DOHH2 (cell line): ENCODE measurements at regions not wholly inside any gene's neighbourhood (a gene's known extent, or its start where the extent isn't known, plus 50 kb on each side); places are given as distances from the start of the nearest gene placed in this dataset.

Experiments used
- H3F3A ChIP-seq: fragments of 200-600 bp; sonication (generic), shearing (Covaris generic); 2 replicates; pipeline ENCODE4 v1.6.0; 2016; ENCODE audit warnings: antibody characterized with exemption, mild to moderate bottlenecking; ENCODE audit not compliant: control insufficient read depth, insufficient read depth
- H3K27ac ChIP-seq: fragments of 200-600 bp; sonication (generic); 2 replicates; pipeline ENCODE4 v1.5.1; 2014; ENCODE audit warnings: low read depth, mild to moderate bottlenecking, low read length, moderate library complexity
- H3K27me3 ChIP-seq: fragments of 200-600 bp; sonication (generic); 2 replicates; pipeline ENCODE4 v1.6.1; 2014; ENCODE audit warnings: mild to moderate bottlenecking, low read length, mixed read lengths; ENCODE audit not compliant: control insufficient read depth
- H3K36me3 ChIP-seq: fragments of 200-600 bp; sonication (generic); 2 replicates; pipeline ENCODE4 v1.6.1; 2014; ENCODE audit warnings: mild to moderate bottlenecking, low read length, moderate library complexity, mixed read lengths; ENCODE audit not compliant: control insufficient read depth
- H3K4me1 ChIP-seq: fragments of 200-600 bp; sonication (generic); 2 replicates; pipeline ENCODE4 v1.6.1; 2014; ENCODE audit warnings: mild to moderate bottlenecking, low read length, mixed read lengths; ENCODE audit not compliant: control insufficient read depth
- H3K4me2 ChIP-seq: fragments of 200-600 bp; sonication (generic); 2 replicates; pipeline ENCODE4 v1.6.0; 2014; ENCODE audit warnings: mild to moderate bottlenecking, low read length, moderate library complexity
- H3K4me3 ChIP-seq: fragments of 200-600 bp; sonication (generic); 2 replicates; pipeline ENCODE4 v1.5.1; 2014; ENCODE audit warnings: mild to moderate bottlenecking, low read length, mixed read lengths
- H3K79me2 ChIP-seq: fragments of 200-600 bp; sonication (generic); 2 replicates; pipeline ENCODE4 v1.6.1; 2014; ENCODE audit warnings: mild to moderate bottlenecking, low read length, mixed read lengths; ENCODE audit not compliant: control insufficient read depth
- H3K9me2 ChIP-seq: fragments of 200-600 bp; sonication (generic); replicated peaks from 2 replicates; pipeline ENCODE4 v1.6.1; 2014; ENCODE audit warnings: mild to moderate bottlenecking, low read length, mixed read lengths; ENCODE audit not compliant: control insufficient read depth
- H3K9me3 ChIP-seq: fragments of 200-600 bp; sonication (generic); 2 replicates; pipeline ENCODE4 v1.6.1; 2014; ENCODE audit warnings: antibody characterized with exemption, low read length, mixed read lengths; ENCODE audit not compliant: control insufficient read depth, insufficient read depth
- H4K20me1 ChIP-seq: fragments of 200-600 bp; sonication (generic); 2 replicates; pipeline ENCODE4 v1.6.0; 2014; ENCODE audit warnings: low read depth, mild to moderate bottlenecking, antibody characterized with exemption, low read length, moderate library complexity; ENCODE audit not compliant: control insufficient read depth, insufficient read depth
- EZH2phosphoT487 ChIP-seq: fragments of 200-600 bp; sonication (generic); IDR thresholded peaks from 2 replicates; pipeline ENCODE4 v1.6.1; 2017; ENCODE audit warnings: borderline replicate concordance, mild to moderate bottlenecking, antibody characterized with exemption, low read length, moderate library complexity, mixed read lengths
- TF ChIP-seq, protein P1 (sequence below): fragments of 200-600 bp; sonication (generic); IDR thresholded peaks from one replicate; pipeline ENCODE4 v1.5.1; 2014; ENCODE audit warnings: antibody characterized with exemption, mild to moderate bottlenecking, low read depth, low read length; ENCODE audit not compliant: poor library complexity, severe bottlenecking

DNA sequence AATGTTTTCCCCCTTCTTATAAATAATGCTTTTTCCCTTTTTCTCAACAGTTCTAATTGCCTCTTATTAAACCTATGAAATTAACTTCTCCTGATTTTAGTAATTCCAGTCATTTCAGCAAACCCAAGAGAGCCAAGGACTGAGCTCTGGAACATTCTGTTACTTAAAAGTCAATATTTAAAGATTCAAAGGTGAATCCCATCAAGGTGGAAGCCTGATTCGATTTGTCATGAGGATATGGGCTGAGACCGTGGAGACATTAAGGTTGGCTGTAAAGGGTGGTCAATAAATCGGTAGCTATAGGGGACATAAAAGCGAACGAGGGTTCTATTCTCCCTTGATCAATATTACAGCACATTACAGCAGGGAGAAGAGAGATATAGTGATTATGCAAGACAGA lies 66.6 kb upstream of the NELL2 start:
- H3K4me3 ChIP-seq: no peak overlapping the region
- H3K4me2 ChIP-seq: no peak overlapping the region
- H3K79me2 ChIP-seq: no peaks in the 10 kb centered on the region
- H3K27me3 ChIP-seq: no peaks in the 10 kb centered on the region
- H3K36me3 ChIP-seq: no peaks in the 10 kb centered on the region
- no peaks in the 10 kb centered on the region for H3K4me1 ChIP-seq
- TF ChIP-seq EZH2phosphoT487: no peak
- TF ChIP-seq, protein P1, sequence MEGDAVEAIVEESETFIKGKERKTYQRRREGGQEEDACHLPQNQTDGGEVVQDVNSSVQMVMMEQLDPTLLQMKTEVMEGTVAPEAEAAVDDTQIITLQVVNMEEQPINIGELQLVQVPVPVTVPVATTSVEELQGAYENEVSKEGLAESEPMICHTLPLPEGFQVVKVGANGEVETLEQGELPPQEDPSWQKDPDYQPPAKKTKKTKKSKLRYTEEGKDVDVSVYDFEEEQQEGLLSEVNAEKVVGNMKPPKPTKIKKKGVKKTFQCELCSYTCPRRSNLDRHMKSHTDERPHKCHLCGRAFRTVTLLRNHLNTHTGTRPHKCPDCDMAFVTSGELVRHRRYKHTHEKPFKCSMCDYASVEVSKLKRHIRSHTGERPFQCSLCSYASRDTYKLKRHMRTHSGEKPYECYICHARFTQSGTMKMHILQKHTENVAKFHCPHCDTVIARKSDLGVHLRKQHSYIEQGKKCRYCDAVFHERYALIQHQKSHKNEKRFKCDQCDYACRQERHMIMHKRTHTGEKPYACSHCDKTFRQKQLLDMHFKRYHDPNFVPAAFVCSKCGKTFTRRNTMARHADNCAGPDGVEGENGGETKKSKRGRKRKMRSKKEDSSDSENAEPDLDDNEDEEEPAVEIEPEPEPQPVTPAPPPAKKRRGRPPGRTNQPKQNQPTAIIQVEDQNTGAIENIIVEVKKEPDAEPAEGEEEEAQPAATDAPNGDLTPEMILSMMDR: no peak
- no peak overlapping the region for H3K27ac ChIP-seq
- no peaks in the 10 kb centered on the region for H3K9me2 ChIP-seq
- H4K20me1 ChIP-seq: no peaks in the 10 kb centered on the region
- H3K9me3 ChIP-seq: no peaks in the 10 kb centered on the region
- no peaks in the 10 kb centered on the region for H3F3A ChIP-seq

DNA sequence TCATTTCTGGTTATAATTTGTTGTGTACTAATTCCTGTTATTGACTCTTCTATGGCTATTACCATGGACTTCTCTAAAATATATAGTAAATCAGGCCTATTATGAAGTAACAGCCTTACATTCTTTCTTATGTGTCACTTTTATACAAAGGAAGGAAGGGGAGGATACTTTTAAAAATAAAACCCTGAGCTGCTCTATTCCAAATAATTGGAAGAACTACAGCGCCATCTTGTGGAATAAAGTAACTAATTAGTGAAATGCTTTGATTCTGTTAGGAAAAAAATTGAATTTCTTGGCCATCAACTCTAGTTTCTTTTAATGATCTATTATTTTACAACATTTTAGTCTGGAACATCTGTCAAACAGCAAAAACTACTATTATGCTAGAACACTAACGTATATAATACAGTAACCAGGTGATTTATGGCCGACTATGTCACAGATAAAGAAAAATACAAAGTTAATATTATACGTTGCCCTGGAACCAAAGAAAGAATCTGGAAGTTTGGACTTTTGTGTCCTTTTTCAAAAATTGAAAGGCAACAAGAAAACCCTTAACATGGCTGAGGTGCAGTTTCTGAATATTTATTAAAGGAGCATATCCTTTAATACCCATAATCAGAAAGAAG lies 55.0 kb upstream of the NELL2 start:
- Histone ChIP-seq H3K79me2 (no peaks in the 10 kb centered on the region), H3K36me3 (no peaks in the 10 kb centered on the region), H3K9me3 (no peaks in the 10 kb centered on the region), H3K4me2 (0 out of 2 replicates have a peak overlapping the region, but pooled peaks have one; percentile 2), H3K27ac (no peak overlapping the region), H3K9me2 (no peaks in the 10 kb centered on the region), H3K4me3 (no peak overlapping the region), H4K20me1 (no peaks in the 10 kb centered on the region), H3K27me3 (no peaks in the 10 kb centered on the region), H3F3A (no peaks in the 10 kb centered on the region), H3K4me1 (peaks cover 22% of the 10 kb centered on the region)
- TF ChIP-seq, protein P1: peak; percentile 61
- TF ChIP-seq EZH2phosphoT487: no peak

DNA sequence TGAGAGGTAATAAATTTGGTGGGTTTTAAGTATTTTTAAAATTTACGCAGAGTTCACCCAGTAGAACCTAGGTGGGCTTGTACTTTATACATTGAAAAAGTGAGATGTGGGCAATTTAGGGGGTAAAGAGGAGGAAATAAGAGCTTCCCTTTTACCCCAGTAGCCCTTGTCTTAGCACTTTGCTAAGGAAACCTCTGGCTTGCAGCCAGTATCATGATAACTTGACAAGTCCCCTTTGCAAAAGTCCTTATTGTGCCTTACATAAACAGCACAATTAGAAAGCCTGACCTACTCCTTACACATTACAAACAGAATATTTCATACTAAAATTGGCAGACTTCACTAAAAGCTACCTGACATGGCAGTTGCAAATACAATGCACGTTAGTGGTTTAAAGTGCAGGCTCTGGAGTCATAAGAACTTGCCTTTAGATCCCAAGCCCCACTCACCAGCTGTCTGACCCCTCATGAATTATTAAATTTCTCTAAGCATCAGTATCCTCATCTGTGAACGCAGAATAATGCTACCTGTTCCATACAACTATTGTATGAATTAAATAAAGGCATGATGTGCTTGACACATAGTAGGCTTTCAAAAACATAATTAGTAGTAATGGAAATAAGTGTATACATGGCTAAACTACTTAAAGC lies 53.2 kb upstream of the NELL2 start:
- H3F3A ChIP-seq: no peaks in the 10 kb centered on the region
- TF ChIP-seq, protein P1: no peak
- TF ChIP-seq EZH2phosphoT487: no peak
- H3K4me1 ChIP-seq: peaks cover 22% of the 10 kb centered on the region
- no peaks in the 10 kb centered on the region for H3K36me3 ChIP-seq
- no peaks in the 10 kb centered on the region for H3K27me3 ChIP-seq
- no peak overlapping the region for H3K4me2 ChIP-seq
- no peaks in the 10 kb centered on the region for H3K79me2 ChIP-seq
- no peaks in the 10 kb centered on the region for H4K20me1 ChIP-seq
- no peaks in the 10 kb centered on the region for H3K9me3 ChIP-seq
- H3K4me3 ChIP-seq: no peak overlapping the region
- no peaks in the 10 kb centered on the region for H3K9me2 ChIP-seq
- H3K27ac ChIP-seq: no peak overlapping the region
